ENCODE measurements at regions not wholly inside any gene's neighbourhood (a gene's known extent, or its start where the extent isn't known, plus 50 kb on each side); places are given as distances from the start of the nearest gene placed in this dataset.

DNA sequence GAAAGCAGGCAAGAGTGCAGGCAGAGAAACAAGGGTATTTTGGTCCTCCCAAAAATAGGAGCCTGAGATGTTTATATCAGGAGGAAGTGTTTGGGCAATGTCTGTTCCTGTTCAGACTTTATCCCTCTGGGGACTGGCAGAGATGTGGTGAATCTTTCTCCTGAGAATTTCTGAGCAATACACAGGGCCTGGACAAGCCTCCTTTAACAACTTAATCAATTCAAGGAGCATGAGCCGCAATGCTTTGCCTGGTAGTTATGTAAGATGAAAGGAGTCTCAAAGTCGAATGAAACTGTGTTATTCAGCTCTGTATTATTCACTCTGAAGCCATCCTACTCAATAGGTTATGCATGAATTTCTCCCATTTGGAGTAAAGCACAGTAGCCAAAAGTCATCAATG is 365.6 kb downstream of the MAN2A1 start:
- DNase-seq = peak in 12 of 42 donors; percentile 3 to 60 (median 17)
- intact Hi-C loops (cut with DNase I) = no loop called here

DNA sequence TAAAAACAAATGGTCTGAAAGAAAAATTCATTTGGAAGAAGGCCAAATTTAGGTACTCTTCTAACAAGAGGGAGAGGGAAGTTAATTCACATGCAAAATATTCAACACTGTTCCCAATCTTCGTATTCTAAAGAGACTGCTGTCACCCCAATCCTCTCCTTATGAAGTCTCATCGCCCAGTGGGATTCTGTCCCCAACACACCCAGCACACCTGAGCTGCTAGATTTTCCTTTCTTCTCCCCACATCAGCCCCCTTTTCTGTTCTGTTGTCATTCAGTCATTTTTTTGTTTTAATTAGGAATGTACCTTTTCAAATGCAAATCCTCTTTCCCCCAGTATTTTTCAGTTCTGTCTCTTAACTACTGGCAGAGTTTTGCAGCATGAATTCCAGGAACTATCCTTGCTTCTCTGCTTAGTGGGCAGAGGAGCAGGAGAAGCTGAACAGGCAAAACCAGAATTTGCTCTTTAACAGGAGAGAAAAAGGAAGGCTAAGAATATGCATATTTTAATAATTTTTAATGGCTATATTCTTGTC is 366.9 kb downstream of the MAN2A1 start:
- intact Hi-C loops (cut with DNase I) = no loop called here

DNA sequence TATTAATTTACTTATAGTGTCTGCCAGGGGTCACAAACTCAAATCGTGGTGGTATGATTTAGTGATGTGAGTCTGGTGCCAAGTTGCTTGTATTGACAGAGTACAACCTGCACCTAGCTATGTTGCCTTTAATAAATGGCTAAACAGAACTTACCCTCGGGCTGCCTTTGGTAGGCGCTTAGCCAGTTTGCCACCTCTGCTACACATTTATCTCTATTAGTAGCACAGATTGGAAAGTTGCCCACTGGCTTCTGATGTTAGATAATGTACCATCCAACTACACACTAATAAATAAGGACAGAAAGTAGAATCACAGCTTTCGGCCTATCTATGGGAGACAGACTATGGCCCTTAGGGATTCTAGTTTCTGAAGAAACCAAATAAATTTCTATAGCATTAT is 368.4 kb downstream of the MAN2A1 start:
- intact Hi-C loops (cut with DNase I) = no loop called here
- DNase-seq = no peak

More for the DNA sequence above, 366.9 kb downstream of the MAN2A1 start:
- no peak for DNase-seq

DNA sequence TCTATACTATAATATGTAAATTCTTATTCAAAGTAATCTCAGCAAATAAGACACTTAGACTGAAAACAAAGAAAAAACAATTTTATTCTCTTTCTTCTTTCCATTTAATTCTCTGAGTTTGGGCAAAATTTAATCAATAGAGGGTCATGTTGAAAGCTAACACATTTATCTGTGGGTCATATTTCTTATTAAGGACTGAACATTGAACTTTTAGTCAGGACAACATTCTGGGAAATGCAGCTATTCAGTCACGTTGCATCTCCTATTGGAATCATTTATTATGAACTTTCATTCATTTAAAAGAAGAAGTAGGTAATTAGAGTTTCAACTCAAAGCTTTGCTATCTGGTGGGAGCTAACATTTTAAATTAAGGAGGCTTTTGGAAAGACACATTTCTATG is 372.5 kb downstream of the MAN2A1 start:
- intact Hi-C loops (cut with DNase I) = no loop called here
- DNase-seq = no peak

DNA sequence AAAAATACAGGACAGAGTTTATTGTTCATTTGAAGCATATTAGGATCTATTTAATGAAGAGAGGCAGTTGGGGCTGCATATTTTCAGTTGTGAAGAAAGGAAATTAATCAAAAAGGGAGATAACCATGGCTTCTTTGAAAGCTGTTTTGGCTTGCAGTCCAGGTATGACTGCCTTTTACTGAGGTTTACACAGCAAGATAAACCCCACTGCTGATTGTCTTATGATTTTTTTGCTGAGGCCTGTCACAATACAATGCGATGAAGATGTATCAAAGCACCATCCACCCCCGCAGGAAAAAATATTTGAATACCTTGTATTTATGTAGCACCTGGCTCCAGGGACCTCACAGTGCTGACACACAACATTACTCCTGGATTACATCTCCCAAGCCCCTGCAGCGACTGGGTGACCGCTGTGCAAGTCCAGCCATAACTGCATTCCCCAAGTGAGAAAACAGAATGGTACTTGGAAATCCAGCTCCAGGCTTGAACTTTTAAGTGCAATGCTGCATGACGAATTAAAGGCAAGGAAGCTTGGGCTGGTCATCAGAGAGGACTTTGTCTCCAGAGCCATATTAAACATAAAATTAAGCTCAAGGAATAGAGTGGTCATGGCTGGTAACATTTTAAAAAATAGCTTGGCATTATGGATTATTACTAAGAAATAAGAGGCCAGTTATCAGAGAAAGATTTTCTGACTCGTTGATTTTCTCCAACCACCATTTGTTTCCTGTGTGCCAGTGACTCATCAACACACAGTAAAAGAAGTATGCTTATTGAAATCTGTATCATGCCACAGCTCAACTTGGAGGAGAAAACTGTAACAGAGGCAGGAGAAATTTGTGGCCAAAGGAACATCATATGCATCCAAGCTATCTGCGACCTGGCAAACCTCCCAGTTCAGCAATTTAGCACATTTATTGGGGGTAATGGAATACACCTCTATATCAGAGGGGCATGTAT is 374.2 kb downstream of the MAN2A1 start:
- DNase-seq = no peak
- intact Hi-C loops (cut with DNase I) = no loop called here

DNA sequence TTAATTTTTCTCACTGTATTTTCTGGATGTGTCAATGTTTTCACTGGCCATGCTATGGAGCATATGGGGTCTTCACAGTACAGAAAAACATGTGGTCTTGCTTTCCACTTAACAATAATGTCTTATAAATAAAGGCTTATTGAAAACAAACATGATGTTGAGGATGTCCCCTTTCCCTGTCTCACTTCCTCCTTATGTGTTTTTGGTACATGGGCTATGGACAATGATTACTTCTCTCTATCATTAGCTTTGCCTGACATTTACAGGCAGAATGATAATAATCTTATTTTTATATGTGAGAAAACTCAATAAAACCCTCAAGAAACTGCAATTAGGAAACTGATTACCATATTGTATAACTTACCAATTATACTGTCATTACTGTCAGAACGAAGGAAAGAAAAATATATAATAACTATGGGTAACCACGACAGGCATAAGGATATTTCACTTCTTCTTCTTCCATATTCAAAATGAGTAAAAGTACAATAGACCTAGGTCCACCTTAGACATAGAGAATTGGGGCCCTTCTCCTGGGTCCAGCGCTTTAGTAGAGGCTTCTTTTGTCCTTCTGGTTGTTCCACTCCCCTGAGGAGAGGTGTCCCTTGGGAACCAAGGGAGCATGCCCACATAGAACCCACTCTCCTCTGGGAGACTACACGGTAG is 375.0 kb downstream of the MAN2A1 start:
- intact Hi-C loops (cut with DNase I) = no loop called here
- DNase-seq = no peak

DNA sequence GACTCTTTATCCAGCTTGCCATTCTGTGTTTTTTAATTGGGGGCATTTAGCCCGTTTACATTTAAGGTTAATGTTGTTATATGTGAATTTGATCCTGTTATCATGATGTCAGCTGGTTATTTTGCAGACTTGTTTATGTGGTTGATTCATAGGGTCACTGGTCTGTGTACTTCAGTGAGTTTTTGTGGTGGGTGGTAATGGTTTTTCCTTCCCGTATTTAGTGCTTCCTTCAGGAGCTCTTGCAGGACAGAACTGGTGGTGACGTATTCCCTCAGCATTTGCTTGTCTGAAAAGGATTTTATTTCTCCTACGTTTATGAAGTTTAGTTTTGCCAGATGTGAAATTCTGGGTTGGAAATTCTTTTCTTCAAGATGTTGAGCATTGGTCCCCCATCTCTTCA is 381.1 kb downstream of the MAN2A1 start:
- no peak for DNase-seq
- intact Hi-C loops (cut with DNase I) = no loop called here

DNA sequence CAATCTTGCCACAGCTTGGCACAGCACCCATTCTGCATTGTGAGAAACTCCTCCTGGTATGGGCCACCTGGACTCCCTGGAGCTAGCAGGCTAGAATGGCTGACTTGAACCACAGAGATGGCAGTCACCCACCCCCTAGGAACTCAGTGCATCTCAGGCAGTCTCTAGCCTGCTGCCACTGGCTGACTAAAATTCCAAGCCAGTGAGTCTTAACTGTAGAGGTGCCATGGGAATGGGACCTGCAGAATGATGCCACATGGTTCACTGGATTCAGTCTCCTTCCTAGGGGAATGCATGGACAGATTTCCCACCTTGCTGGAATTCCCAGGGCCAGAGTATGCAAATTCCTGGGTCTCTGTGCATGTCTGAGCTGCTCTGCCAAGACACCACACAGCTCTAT is 382.9 kb downstream of the MAN2A1 start:
- DNase-seq = no peak
- intact Hi-C loops (cut with DNase I) = no loop called here

DNA sequence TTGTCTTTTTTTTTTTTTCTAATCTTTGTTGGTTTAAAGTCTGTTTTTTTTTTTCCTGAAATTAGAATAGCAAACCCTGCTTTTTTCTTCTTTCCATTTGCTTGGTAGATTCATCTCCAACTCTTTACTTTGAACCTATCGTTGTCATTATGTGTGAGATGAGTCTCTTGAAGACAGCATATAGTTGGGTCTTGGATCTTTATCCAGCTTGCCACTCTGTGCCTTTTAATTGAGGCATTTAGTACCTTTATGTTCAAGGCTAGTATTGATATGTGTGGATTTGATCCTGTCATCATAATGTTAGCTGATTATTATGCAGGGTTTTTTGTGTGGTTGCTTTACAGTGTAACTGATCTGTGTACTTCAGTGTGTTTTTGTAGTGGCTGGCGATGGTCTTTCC is 383.8 kb downstream of the MAN2A1 start:
- intact Hi-C loops (cut with DNase I) = no loop called here
- no peak for DNase-seq

DNA sequence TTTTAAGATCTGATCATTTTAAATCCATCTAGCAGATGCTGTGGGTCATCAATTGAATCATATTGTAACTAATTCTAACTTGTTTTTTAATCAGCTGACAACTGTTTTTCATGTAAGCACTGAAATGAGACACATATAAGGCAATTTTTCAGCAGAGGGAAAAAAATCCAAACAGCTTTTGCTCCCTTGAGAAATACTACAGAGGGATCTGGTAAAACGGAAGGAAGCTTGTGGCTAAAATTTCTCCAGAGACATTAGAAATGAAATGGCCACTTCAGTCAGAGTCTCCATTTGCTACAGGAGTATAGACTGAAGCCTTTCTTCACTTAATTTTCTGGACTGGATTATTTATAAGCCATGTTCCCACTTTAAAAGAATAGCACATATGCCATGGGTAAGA is 385.9 kb downstream of the MAN2A1 start:
- DNase-seq = no peak
- intact Hi-C loops (cut with DNase I) = no loop called here

DNA sequence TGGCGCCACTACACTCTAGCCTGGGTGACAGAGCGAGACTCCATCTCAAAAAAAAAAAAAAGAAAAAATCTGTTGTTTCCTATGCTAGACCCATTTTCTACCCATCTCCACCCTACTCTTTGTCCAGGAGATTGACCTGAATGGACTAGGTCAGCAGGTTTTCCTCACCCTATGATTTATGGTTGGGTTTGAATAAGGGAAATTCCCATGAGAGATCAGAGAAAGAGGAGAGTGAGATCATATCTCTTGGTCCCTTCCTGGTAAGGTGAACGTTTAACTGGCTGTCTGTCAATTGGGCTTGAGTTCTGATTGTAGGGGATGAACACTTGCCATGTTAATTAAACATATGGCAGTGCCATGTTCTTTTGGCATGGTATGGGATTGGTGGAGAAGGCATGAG is 387.4 kb downstream of the MAN2A1 start:
- intact Hi-C loops (cut with DNase I) = no loop called here

DNA sequence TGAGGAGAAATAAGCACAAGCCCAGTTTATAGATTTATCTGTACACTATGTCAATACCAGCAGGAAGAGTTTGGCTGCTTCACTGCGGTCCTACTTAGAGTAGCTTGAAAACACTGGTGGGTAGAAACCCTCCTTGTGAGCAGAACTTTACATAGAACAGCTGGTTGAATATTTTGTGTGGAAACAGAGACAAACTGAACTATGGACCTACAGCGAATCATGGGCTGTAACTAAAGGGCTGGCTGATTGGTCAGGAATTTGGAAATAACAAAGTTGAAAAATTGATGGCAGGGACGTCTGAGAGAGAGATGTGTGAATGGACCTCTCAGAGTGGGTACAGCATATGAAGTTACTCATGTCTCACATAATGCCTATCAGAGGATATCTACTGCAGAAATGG is 392.5 kb downstream of the MAN2A1 start:
- intact Hi-C loops (cut with DNase I) = no loop called here
- DNase-seq = no peak

More for the DNA sequence above, 387.4 kb downstream of the MAN2A1 start:
- no peak for DNase-seq

DNA sequence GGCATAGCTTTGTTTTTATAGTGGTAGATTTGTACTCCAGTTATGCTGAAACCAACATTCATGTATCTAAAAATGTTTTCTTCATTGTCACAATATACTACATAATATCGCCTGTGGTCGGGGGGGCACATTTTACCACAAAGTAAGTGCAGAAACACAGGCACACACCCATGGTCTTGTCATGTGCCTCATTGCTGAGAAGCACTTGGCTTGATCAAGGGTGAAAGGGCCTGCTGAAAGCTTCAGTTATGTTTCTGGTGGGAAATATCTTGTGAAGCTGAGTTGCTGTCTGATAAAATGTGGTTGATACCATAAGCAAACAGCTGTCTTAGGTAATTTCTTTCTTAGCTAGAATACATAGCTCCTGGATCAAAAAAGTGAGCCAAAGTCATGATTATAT is 393.1 kb downstream of the MAN2A1 start:
- intact Hi-C loops (cut with DNase I) = no loop called here
- no peak for DNase-seq

DNA sequence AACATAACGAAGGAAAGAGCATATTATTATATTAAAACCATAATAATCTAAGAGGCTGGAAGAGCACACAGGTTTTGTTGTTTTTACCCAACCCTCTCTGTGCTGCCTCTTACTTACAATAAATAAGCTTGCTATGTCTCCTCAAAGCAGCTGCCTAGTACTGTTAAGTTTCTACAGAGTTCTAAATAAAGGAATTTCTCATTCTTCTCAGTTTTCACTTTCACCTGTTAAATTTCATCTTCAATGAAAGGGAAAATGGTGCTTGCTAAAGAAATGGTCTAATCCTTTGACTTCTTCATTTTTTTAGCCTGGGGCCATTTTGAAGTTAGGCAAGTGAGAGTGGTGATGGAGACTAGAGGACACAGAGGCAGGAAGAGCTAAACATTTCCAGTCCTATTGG is 396.1 kb downstream of the MAN2A1 start:
- DNase-seq = no peak
- intact Hi-C loops (cut with DNase I) = no loop called here

DNA sequence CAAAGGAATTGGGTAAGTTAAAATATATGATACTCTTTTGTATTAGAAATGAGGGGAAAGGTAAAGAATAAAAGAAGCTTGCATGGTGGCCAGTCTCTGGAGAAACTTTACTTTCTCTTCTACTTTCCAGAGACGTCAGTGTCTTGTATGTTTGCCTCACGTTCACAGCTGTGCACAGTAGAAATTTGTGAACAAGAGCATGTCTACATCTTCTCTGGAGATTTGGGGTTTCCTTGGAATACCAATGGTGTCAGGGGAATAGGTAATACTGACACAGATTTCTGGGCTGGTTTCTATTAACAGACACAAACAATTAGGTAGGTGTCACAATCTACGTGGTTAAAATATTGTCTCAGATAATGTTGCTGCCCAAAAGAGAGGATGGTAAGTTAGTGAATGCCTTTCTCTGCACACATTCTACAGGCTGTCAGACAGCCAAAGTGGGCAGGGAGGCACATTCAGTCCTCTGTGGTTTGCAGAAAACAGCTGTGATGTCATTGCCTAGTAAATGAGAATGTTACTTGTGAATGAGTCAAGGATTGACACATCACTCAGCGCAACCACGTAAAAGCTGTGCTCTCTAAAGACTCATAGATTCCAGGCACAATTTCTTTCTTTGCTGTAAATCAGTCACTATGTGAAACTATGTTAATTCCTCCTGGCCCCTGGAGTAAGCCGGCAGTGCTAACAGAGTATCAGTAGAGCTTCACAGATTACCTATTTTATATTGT is 397.1 kb downstream of the MAN2A1 start:
- intact Hi-C loops (cut with DNase I) = no loop called here
- peak in 19 of 42 donors; percentile 2 to 73 (median 30) for DNase-seq

DNA sequence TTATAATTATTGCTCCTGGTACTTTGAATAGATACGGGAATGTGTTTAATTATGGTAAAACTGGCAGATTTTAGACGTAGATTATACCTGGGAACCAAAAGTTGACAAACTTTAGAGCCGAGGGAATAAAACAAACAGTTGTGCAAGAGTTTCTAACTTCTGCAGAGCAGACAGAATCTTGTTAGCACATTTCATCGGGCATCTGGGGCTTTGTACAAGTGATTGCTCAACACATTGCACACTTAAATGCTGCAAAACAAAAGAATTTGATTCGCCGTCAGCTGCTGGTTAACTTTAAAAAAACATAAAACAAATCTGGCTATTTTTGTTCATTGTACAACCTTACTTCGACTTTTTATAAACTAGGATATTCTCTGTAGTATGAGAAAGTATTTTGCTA is 398.1 kb downstream of the MAN2A1 start:
- DNase-seq = peak in 2 of 42 donors; percentile 2 to 6
- intact Hi-C loops (cut with DNase I) = no loop called here

DNA sequence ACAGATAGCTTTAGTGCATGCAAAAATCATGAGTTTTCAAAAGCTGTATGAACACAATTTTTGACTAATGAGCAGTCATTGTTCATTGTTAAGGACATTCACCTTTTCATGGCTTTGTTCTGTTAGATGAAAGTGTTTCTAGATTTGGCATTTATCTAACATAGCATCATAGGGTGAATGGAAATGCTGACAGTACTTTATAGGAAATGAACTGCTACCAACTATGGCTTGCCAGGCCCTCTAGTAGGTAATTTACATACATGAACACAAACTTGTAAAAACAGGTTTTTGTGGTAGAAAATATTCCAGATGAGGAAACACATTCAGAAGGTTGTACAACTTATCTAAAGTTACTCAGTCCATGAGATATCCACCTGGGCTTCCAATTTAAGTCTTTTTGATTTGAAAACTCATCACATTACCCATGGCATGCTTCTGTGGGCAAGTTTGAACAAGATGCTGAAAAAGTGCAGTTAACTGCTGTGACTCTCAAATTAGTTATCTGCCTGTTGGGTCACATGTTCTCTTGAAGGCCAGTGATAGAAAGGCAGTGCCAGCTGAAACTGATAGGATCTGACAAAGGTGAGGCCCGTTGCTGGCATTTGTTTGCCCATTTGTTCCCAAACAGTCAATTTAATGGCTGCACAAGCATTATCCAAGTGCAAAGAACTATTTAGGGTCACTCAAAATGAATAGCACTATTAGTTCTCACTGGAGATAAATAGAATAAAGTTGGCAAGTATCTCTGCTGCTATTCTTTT is 399.1 kb downstream of the MAN2A1 start:
- DNase-seq = no peak

DNA sequence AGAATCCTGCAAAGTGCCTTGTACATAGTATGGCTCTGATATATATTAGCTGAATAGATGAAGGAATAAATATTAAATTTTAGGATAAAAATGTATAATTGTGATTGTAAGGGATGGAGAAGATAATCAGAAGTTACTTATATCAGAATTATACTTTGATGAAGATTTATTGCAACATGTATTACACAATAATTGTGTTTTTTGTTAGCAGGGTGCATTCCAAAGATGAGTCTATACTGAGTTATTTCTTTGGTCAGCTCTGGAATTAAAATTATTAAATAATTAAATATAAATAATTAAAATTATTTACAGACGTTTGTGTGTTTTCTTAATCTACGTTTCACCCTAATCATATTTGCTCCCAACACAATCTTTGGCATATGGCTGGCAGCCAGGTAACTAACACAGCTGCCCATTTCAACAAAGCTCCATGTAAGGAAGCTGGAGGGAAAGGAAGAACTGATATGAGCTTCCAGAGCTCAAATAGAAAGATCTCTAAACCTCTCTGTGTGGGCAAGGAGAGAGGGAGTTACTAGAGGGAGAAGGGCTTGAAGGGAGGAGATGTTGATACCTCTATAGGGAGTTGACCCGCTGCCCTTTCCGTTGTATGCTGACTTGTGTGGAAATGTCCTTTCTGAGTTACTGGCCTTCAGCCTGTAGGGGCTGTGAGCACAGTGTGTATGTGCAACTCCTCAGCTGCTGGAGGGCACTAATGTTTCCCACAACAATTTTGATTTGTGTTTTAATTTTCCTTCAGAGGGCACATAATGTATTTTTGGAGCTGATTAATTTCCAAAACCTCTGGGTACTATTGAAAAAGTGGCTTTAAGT is 403.4 kb downstream of the MAN2A1 start:
- no peak for DNase-seq
- intact Hi-C loops (cut with DNase I) = no loop called here

More for the DNA sequence above, 399.1 kb downstream of the MAN2A1 start:
- intact Hi-C loops (cut with DNase I) = no loop called here

Data from head of caudate nucleus (tissue), 42 donors.